Fibroblast of mammary gland (primary cell): ENCODE measurements at regions not wholly inside any gene's neighbourhood (a gene's known extent, or its start where the extent isn't known, plus 50 kb on each side); places are given as distances from the start of the nearest gene placed in this dataset.

Source experiments
- DNase-seq: peaks from one replicate; pipeline ENCODE4 v3.0.0-alpha.2; 2010; ENCODE audit warnings: low read depth
- H3K4me3 ChIP-seq: 2 replicates; pipeline ENCODE4 v1.5.1; 2011; ENCODE audit warnings: low read depth, mild to moderate bottlenecking, low read length, moderate library complexity; ENCODE audit not compliant: control insufficient read depth
- TF ChIP-seq, protein P1 (sequence below): conservative IDR thresholded peaks from 2 replicates; pipeline ENCODE4 v1.5.1; 2011; ENCODE audit warnings: low read depth, low read length, inconsistent platforms; ENCODE audit not compliant: control insufficient read depth, insufficient read depth

DNA sequence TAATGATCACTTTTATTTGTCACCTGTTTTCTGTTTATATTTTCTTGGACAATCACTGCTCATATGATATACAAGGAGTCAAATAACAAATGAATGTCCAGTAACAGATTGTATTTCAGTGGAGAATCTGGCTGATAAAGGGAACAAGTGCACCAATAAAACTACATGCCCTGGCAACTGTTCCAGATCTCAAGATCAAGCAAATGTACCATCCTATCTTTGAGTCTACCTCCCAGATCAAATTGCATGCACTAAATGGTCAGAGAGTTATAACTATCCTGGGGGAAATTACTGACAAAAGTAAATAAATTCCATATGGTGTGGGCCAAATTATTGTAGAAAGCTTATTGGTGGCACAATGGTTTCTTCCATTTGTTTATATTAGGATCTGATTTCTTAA is 452.8 kb downstream of the MBD2 start:
- no peak for DNase-seq
- no peak overlapping the region for H3K4me3 ChIP-seq
- TF ChIP-seq, protein P1, sequence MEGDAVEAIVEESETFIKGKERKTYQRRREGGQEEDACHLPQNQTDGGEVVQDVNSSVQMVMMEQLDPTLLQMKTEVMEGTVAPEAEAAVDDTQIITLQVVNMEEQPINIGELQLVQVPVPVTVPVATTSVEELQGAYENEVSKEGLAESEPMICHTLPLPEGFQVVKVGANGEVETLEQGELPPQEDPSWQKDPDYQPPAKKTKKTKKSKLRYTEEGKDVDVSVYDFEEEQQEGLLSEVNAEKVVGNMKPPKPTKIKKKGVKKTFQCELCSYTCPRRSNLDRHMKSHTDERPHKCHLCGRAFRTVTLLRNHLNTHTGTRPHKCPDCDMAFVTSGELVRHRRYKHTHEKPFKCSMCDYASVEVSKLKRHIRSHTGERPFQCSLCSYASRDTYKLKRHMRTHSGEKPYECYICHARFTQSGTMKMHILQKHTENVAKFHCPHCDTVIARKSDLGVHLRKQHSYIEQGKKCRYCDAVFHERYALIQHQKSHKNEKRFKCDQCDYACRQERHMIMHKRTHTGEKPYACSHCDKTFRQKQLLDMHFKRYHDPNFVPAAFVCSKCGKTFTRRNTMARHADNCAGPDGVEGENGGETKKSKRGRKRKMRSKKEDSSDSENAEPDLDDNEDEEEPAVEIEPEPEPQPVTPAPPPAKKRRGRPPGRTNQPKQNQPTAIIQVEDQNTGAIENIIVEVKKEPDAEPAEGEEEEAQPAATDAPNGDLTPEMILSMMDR = no peak

DNA sequence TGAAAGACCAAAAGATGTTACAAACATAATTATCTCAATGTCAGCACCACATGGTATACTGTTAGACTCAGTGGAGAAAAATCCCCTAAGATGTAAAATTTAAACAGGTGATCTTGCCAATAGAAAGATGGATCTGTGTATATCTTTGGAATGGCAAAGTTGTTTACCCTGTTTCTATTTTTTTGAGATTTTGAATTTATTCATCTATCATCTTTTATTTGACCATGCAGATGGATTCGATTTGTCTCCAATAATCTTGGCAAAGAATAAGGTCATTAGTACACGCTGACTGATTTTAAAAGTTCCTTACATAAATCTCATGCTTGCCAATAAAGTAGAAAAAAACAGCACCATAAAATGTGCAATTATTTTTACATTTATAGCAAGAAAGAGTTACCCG is 459.3 kb downstream of the MBD2 start:
- H3K4me3 ChIP-seq = no peak overlapping the region

DNA sequence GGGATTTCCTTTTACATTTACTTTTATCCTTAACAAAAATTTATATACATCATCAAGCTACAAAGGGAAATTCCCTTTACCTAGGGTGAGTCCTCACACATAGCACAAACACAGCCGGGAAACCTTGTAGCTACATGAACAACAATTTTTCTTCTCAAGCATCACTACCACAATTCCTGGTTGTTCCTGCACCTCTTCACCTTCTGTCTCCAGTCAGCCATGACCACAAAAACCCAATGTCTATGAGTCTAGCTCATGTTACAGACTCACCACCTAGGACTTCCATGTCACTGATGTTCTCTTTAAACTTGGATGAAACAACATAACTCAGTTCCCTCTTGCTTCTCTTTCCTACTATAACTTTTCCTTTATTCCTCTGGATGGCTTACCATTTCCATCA is 460.4 kb downstream of the MBD2 start:
- TF ChIP-seq, protein P1 = no peak
- DNase-seq = no peak
- no peak overlapping the region for H3K4me3 ChIP-seq

More for the DNA sequence above, 459.3 kb downstream of the MBD2 start:
- TF ChIP-seq, protein P1 = no peak
- DNase-seq = no peak

DNA sequence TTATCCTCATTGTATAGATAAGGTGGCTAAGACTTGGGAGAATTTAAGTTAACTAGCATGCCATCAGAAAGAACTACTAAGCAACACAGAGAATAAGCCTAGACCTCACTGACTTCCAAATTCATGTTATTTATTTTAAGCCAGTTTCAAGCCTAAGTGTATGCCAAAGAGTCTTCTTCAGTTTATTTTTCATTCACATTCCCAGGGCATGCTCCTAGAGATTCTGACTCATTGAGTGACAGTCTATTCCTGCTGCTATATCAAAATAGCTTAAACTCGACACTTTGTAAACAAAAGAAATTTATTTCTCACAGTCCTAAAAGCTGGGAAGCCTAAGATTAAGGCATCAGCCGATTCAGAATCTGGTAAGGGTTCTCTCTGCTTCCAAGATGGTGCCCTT is 467.1 kb downstream of the MBD2 start:
- TF ChIP-seq, protein P1 = no peak
- DNase-seq = peak; percentile 2
- no peak overlapping the region for H3K4me3 ChIP-seq

DNA sequence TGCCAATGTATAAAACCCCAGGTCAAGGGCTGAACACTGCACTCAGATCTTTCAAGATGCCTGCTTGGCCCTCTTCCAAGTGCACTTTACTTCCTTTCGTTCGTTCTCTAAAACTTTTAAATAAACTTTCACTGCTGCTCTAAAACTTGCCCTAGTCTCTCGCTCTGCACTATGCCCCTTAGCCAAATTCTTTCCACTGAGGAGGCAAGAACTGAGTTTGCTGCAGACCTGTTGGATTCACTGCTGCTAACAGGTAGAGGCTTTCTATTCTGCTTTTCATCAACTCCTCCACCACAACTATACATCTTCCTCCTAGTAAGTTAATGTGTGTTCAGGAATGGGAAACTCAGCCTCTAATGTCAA is 467.9 kb downstream of the MBD2 start:
- no peak overlapping the region for H3K4me3 ChIP-seq
- no peak for DNase-seq
- TF ChIP-seq, protein P1 = no peak

DNA sequence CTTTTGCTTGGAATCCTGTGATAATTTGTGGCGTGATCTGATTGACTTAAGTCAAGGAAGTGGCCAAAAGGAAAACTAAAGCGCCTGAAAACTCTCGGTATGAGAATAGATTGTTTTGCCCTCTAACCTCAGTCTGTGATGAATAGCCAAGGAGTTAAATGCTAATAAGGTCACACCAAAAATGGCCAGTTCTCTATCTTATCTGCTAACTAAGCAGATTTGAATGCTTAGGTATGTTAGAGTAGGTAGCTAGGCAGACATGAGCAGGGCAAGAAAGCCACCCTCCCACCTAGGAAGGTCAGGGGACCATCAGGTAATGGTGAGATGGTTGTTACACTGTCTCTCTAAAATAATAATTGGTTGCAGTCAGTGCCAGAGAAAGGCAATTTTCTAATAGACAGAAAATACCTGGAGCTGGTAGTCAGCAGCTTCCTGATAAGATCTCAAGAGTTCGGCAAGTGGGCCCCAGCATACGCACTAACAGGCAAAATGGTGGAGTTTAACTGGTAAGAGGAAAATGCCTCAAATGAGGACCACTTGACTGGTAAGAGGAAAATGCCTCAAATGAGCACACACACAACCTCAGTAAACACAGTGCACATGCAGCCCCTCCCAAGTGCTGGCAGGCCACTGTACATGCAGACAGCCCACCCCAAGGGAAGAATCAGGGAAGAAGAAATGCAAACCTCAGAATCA is 468.4 kb downstream of the MBD2 start:
- no peak overlapping the region for H3K4me3 ChIP-seq
- TF ChIP-seq, protein P1 = no peak
- no peak for DNase-seq

DNA sequence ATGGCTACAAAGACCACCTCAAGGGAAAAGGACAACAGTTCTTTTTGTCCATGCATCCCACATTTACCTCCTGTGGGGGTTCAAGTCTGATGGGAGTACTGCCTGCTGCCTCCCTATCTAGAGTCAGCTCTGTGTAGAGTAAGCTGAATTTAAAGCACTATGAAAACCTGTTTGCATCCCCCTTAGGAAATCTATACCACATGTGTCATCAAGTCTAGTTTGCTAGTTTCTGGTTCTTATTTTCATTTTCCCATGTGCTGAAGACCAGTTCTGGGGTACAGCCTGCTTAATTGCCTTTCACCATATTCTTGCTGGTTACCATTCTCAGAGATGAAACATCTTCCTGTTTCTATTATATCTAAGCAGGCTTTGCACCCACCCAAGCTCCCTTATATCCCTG is 470.3 kb downstream of the MBD2 start:
- TF ChIP-seq, protein P1 = no peak
- DNase-seq = no peak
- H3K4me3 ChIP-seq = no peak overlapping the region
